Mesendoderm (in vitro differentiated cells): ENCODE measurements at regions not wholly inside any gene's neighbourhood (a gene's known extent, or its start where the extent isn't known, plus 50 kb on each side); places are given as distances from the start of the nearest gene placed in this dataset.

Experiments
- DNase-seq: peaks from one replicate; pipeline ENCODE4 v3.0.0; 2013
- H2AK5ac ChIP-seq: 2 replicates; pipeline ENCODE4 v1.6.1; 2013; ENCODE audit warnings: low read length, inconsistent platforms
- H2BK120ac ChIP-seq: 2 replicates; pipeline ENCODE4 v1.6.1; 2013; ENCODE audit warnings: low read depth, mild to moderate bottlenecking, low read length, moderate library complexity, mixed read lengths
- H2BK15ac ChIP-seq: replicated peaks from 2 replicates; pipeline ENCODE4 v1.6.1; 2013; ENCODE audit warnings: low read depth, mild to moderate bottlenecking, moderate library complexity
- H2BK5ac ChIP-seq: 2 replicates; pipeline ENCODE4 v1.6.1; 2013; ENCODE audit warnings: low read length, inconsistent platforms
- H3K18ac ChIP-seq: 2 replicates; pipeline ENCODE4 v1.6.1; 2013; ENCODE audit warnings: mild to moderate bottlenecking, low read length, mixed read lengths
- H3K23ac ChIP-seq: one replicate; pipeline ENCODE4 v1.6.1; 2013; ENCODE audit warnings: low read length
- H3K27ac ChIP-seq: 2 replicates; pipeline ENCODE4 v1.5.1; 2013; ENCODE audit warnings: low read depth, mild to moderate bottlenecking, inconsistent platforms, low read length, moderate library complexity
- H3K27me3 ChIP-seq: 2 replicates; pipeline ENCODE4 v1.6.1; 2013; ENCODE audit warnings: low read length, control low read depth, mild to moderate bottlenecking, inconsistent platforms; ENCODE audit not compliant: insufficient read depth, poor library complexity
- H3K36me3 ChIP-seq: 2 replicates; pipeline ENCODE4 v1.6.1; 2013; ENCODE audit warnings: low read length, inconsistent platforms; ENCODE audit not compliant: control insufficient read depth, insufficient read depth
- H3K4ac ChIP-seq: one replicate; pipeline ENCODE4 v1.6.1; 2013; ENCODE audit warnings: low read depth, mild to moderate bottlenecking, low read length, moderate library complexity
- H3K4me1 ChIP-seq: 2 replicates; pipeline ENCODE4 v1.6.1; 2013; ENCODE audit warnings: low read depth, low read length, inconsistent platforms; ENCODE audit not compliant: control insufficient read depth
- H3K4me2 ChIP-seq: 2 replicates; pipeline ENCODE4 v1.6.1; 2013; ENCODE audit warnings: low read length
- H3K4me3 ChIP-seq: 2 replicates; pipeline ENCODE4 v1.5.1; 2013; ENCODE audit warnings: mild to moderate bottlenecking, low read length
- H3K56ac ChIP-seq: one replicate; pipeline ENCODE4 v1.6.1; 2013; ENCODE audit warnings: low read length
- H3K79me1 ChIP-seq: 2 replicates; pipeline ENCODE4 v1.6.1; 2013; ENCODE audit warnings: low read length, inconsistent platforms
- H3K79me2 ChIP-seq: 2 replicates; pipeline ENCODE4 v1.6.1; 2013; ENCODE audit warnings: mild to moderate bottlenecking, low read length; ENCODE audit not compliant: control insufficient read depth, insufficient read depth
- H3K9ac ChIP-seq: 2 replicates; pipeline ENCODE4 v1.6.1; 2013; ENCODE audit warnings: low read length, inconsistent platforms
- H4K5ac ChIP-seq: one replicate; pipeline ENCODE4 v1.6.1; 2013; ENCODE audit warnings: low read length
- H4K8ac ChIP-seq: one replicate; pipeline ENCODE4 v1.6.1; 2013; ENCODE audit warnings: low read depth, mild to moderate bottlenecking, control low read depth, low read length, moderate library complexity
- whole genome bisulfite sequencing: extraction: QIAGEN DNeasy Blood & Tissue Kit; methylation state at CpG from one replicate; pipeline ENCODE4 v1.1.7; 2013; ENCODE audit warnings: low lambda C conversion rate, missing lambda C conversion rate; ENCODE audit not compliant: insufficient coverage; ENCODE audit errors: extremely low coverage; 5-methylcytosine and 5-hydroxymethylcytosine counted together

DNA sequence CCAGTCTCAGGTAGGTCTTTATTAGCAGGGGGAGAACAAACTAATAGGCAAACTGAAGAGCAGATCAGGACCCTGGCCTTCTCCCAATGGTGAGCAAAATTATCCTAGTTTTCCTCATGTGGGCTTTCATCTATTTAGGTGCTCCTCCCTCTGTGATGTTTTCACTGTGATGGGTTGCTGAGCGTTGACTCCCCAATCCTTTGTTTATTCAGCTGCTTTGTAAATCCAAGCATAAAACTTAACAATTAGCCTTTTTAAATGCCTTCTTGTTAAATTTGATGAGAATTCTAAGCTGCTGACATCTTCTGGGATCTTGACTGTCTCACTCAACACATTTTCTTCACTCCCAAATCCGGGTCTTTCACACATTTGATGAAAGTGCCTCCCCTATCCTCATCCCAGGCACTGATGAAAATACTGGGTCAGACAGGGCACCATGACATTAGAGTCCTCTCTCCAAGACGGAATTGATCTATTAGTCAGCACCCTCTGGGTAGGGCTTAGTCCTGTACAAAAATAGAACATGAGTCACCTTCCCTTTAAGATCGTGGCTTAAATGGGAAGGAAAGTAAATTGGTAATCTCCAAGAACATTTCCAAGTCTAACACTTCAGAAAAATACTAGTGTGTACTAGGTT is 199.3 kb upstream of the ISX start:
- WGBS = no CpG with 5 or more reads among the region's 4 CpGs
- Histone ChIP-seq H4K8ac (no peak overlapping the region), H3K4me2 (no peak overlapping the region), H2BK120ac (no peak overlapping the region), H3K23ac (no peak overlapping the region), H3K9ac (no peak overlapping the region), H2BK5ac (no peak overlapping the region), H3K4me1 (no peaks in the 10 kb centered on the region), H3K4ac (no peak overlapping the region), H2BK15ac (no peak overlapping the region), H3K36me3 (no peaks in the 10 kb centered on the region), H3K79me2 (no peaks in the 10 kb centered on the region), H3K18ac (no peak overlapping the region), H3K27me3 (no peaks in the 10 kb centered on the region), H3K56ac (no peak overlapping the region), H2AK5ac (no peak overlapping the region), H3K4me3 (no peak overlapping the region), H4K5ac (no peak overlapping the region), H3K27ac (no peak overlapping the region), H3K79me1 (no peaks in the 10 kb centered on the region)
- DNase-seq = no peak

GRCh38 chr22:34877506-34877905 is 188.5 kb upstream of the ISX start:
- H3K79me1 ChIP-seq = no peaks in the 10 kb centered on the region
- H3K79me2 ChIP-seq = no peaks in the 10 kb centered on the region
- no peaks in the 10 kb centered on the region for H3K27me3 ChIP-seq
- no CpG with 5 or more reads among the region's 1 CpG for WGBS
- H2BK15ac ChIP-seq = no peak overlapping the region
- no peak overlapping the region for H3K56ac ChIP-seq
- no peak overlapping the region for H4K5ac ChIP-seq
- H2BK5ac ChIP-seq = no peak overlapping the region
- H3K4me2 ChIP-seq = no peak overlapping the region
- no peak overlapping the region for H3K4ac ChIP-seq
- no peak overlapping the region for H3K4me3 ChIP-seq
- peak; percentile 34 for DNase-seq
- no peaks in the 10 kb centered on the region for H3K36me3 ChIP-seq
- no peak overlapping the region for H3K18ac ChIP-seq
- no peak overlapping the region for H2AK5ac ChIP-seq
- H3K27ac ChIP-seq = no peak overlapping the region
- no peak overlapping the region for H4K8ac ChIP-seq
- H3K23ac ChIP-seq = no peak overlapping the region
- H3K9ac ChIP-seq = no peak overlapping the region
- H2BK120ac ChIP-seq = no peak overlapping the region
- no peaks in the 10 kb centered on the region for H3K4me1 ChIP-seq

- Histone ChIP-seq H3K36me3 (no peaks in the 10 kb centered on the region), H3K56ac (no peak overlapping the region), H2BK5ac (no peak overlapping the region), H2BK15ac (no peak overlapping the region), H3K27ac (no peak overlapping the region), H4K8ac (no peak overlapping the region), H2BK120ac (no peak overlapping the region), H3K79me2 (no peaks in the 10 kb centered on the region), H3K79me1 (no peaks in the 10 kb centered on the region), H3K27me3 (no peaks in the 10 kb centered on the region), H3K23ac (no peak overlapping the region), H3K9ac (no peak overlapping the region), H3K4me2 (no peak overlapping the region), H2AK5ac (no peak overlapping the region), H3K18ac (no peak overlapping the region), H3K4me1 (no peaks in the 10 kb centered on the region), H4K5ac (no peak overlapping the region), H3K4ac (no peak overlapping the region), H3K4me3 (no peak overlapping the region)
- DNase-seq = no peak
Measured at GRCh38 chr22:34878171-34878570, 187.8 kb upstream of the ISX start.

GRCh38 chr22:34879001-34879400 is 187.0 kb upstream of the ISX start:
- no peak overlapping the region for H2BK120ac ChIP-seq
- H3K18ac ChIP-seq = no peak overlapping the region
- no peaks in the 10 kb centered on the region for H3K79me1 ChIP-seq
- no CpG with 5 or more reads among the region's 3 CpGs for WGBS
- no peaks in the 10 kb centered on the region for H3K79me2 ChIP-seq
- peak; percentile 66 for DNase-seq
- H2BK15ac ChIP-seq = no peak overlapping the region
- no peak overlapping the region for H4K5ac ChIP-seq
- H4K8ac ChIP-seq = no peak overlapping the region
- H3K27me3 ChIP-seq = no peaks in the 10 kb centered on the region
- H2AK5ac ChIP-seq = no peak overlapping the region
- H3K4me3 ChIP-seq = no peak overlapping the region
- H2BK5ac ChIP-seq = no peak overlapping the region
- H3K23ac ChIP-seq = no peak overlapping the region
- H3K56ac ChIP-seq = no peak overlapping the region
- no peak overlapping the region for H3K4me2 ChIP-seq
- H3K4ac ChIP-seq = no peak overlapping the region
- no peak overlapping the region for H3K9ac ChIP-seq
- H3K36me3 ChIP-seq = no peaks in the 10 kb centered on the region
- no peak overlapping the region for H3K27ac ChIP-seq
- no peaks in the 10 kb centered on the region for H3K4me1 ChIP-seq

GRCh38 chr22:34880662-34881061 is 185.3 kb upstream of the ISX start:
- WGBS = no CpG with 5 or more reads among the region's 1 CpG
- H3K27ac ChIP-seq = no peak overlapping the region

GRCh38 chr22:34881453-34881852 is 184.5 kb upstream of the ISX start:
- H3K9ac ChIP-seq = no peak overlapping the region
- no peak overlapping the region for H3K18ac ChIP-seq
- no CpG with 5 or more reads among the region's 2 CpGs for WGBS

More at GRCh38 chr22:34880662-34881061, 185.3 kb upstream of the ISX start:
- no peak overlapping the region for H3K56ac ChIP-seq
- no peak overlapping the region for H3K4me3 ChIP-seq
- no peak overlapping the region for H4K8ac ChIP-seq
- H3K27me3 ChIP-seq = no peaks in the 10 kb centered on the region
- no peak overlapping the region for H2BK5ac ChIP-seq
- H3K36me3 ChIP-seq = no peaks in the 10 kb centered on the region
- H2BK15ac ChIP-seq = no peak overlapping the region
- no peaks in the 10 kb centered on the region for H3K4me1 ChIP-seq
- H3K79me1 ChIP-seq = no peaks in the 10 kb centered on the region
- H3K23ac ChIP-seq = no peak overlapping the region
- H3K9ac ChIP-seq = no peak overlapping the region
- DNase-seq = no peak
- no peak overlapping the region for H3K4me2 ChIP-seq
- H3K18ac ChIP-seq = no peak overlapping the region
- H4K5ac ChIP-seq = no peak overlapping the region
- no peaks in the 10 kb centered on the region for H3K79me2 ChIP-seq
- no peak overlapping the region for H2AK5ac ChIP-seq
- no peak overlapping the region for H2BK120ac ChIP-seq
- no peak overlapping the region for H3K4ac ChIP-seq

More at GRCh38 chr22:34881453-34881852, 184.5 kb upstream of the ISX start:
- Histone ChIP-seq H3K4me3 (no peak overlapping the region), H3K4ac (no peak overlapping the region), H3K56ac (no peak overlapping the region), H4K5ac (no peak overlapping the region), H3K4me2 (no peak overlapping the region), H2AK5ac (no peak overlapping the region), H3K27ac (no peak overlapping the region), H3K79me1 (no peaks in the 10 kb centered on the region), H2BK15ac (no peak overlapping the region), H4K8ac (no peak overlapping the region), H2BK120ac (no peak overlapping the region), H3K23ac (no peak overlapping the region), H2BK5ac (no peak overlapping the region), H3K36me3 (no peaks in the 10 kb centered on the region), H3K27me3 (no peaks in the 10 kb centered on the region), H3K79me2 (no peaks in the 10 kb centered on the region), H3K4me1 (no peaks in the 10 kb centered on the region)
- no peak for DNase-seq
